ENCODE measurements at regions not wholly inside any gene's neighbourhood (a gene's known extent, or its start where the extent isn't known, plus 50 kb on each side); places are given as distances from the start of the nearest gene placed in this dataset.
"Not testable (repeated sequence)": the region's sequence is repeated elsewhere in the genome, so short reads cannot be mapped to it uniquely, and the experiment has no call there.

DNA sequence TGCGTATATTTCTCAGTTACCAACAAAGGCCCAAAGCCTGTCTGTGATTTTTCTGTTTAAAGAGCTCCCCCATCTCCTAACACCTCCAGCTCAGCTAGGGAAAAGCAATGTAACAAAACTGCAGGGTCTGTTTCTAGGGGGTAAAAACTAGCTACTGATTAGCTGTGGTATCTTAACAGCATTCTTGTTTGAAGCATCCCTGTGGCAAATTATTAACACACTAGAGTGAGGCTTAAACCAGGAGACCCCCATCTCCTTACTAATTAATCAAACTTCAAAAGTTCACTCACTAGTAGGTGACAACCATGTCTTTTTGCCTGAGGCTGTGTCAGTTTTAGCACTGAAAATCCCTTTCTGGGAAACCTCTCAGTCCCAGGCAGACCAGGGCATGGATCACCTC, 186.2 kb upstream of the PARD3B start:
- no peak for DNase-seq (ENCODE audit: low read depth, low spot score)

DNA sequence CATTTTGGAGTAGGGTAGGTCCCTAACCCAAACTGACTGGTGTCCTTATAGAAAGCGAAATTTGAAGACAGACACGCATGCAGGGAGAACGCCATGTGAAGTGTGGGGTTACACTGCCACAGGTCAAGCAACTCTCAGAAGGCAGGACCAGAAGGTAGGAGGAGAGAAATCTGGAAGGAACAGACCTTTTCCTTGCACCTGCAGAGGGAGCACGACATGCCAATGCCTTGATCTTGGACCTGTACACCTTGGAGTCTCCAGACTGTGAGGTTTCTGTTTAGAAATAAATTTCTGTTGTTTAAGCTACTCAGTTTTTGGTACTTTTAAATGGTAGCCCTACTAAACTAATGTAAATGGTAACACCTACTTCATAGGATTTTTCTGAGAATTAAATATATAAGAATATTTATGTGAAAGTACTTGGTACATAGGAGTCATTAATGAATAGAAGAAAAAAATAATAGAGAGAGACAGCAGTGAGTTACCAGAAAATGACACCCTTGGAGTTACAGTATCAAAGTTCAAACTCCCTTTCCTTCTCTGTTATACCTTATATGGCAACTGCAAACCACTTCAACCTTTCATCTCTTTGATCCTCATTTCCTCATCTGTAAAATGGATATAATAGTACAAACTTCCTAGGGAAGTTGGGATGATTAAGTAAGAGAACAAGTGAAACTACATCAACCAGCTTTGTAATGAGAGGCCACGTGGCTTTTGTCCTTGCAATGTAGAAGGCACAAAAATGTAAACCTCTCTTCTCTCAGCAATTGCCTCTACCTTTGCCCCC, 184.9 kb upstream of the PARD3B start:
- no peak for DNase-seq (ENCODE audit: low read depth, low spot score)
- H3K4me3 ChIP-seq (ENCODE audit: low read length), result no peak overlapping the region

More for the DNA sequence above, 186.2 kb upstream of the PARD3B start:
- no peak overlapping the region for H3K4me3 ChIP-seq (ENCODE audit: low read length)

- no peak overlapping the region for H3K4me3 ChIP-seq (ENCODE audit: low read length)
Measured at GRCh38 chr2:204361738-204362137, 183.5 kb upstream of the PARD3B start.

DNA sequence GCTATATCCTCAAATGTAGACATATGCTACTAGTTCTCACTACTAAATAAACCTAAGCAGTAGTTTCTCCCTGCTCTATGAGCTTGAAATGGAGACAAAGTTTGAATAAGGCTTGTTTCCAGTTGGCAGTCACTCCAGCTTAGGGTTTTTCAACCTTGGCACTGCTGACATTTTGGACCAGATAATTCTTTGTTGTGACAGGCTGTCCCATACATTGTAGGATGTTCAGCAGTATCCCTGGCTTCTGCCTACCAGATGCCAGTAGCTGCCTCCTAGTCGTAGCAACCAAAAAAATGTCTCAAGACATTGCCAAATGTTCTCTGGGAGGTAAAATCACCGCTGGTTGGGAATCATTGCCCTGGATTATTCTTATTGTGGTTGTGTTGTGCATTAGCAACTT, 182.7 kb upstream of the PARD3B start:
- H3K4me3 ChIP-seq (ENCODE audit: low read length), result no peak overlapping the region
- no peak for DNase-seq (ENCODE audit: low read depth, low spot score)

More at GRCh38 chr2:204361738-204362137, 183.5 kb upstream of the PARD3B start:
- DNase-seq (ENCODE audit: low read depth, low spot score), result no peak

DNA sequence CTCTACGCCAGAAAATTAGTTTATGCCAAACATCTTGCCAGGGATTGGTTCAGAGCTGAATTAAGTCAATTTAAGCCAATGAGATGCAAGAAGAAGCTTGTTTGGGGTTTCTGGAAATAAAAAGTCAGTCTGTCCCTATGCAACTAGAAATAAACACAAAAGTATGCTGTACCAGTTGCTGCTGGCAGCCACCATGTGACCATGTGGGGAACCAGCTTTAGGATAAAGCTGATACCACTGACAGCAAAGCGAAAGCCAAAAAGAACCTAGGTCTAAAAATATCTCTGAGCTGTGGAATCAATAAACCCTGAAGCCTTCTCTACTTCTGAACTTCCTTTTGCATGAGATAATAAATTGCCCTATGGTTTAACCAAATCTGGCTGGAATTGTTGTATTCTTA, 181.8 kb upstream of the PARD3B start:
- DNase-seq (ENCODE audit: low read depth, low spot score), result no peak
- no peak overlapping the region for H3K4me3 ChIP-seq (ENCODE audit: low read length)

DNA sequence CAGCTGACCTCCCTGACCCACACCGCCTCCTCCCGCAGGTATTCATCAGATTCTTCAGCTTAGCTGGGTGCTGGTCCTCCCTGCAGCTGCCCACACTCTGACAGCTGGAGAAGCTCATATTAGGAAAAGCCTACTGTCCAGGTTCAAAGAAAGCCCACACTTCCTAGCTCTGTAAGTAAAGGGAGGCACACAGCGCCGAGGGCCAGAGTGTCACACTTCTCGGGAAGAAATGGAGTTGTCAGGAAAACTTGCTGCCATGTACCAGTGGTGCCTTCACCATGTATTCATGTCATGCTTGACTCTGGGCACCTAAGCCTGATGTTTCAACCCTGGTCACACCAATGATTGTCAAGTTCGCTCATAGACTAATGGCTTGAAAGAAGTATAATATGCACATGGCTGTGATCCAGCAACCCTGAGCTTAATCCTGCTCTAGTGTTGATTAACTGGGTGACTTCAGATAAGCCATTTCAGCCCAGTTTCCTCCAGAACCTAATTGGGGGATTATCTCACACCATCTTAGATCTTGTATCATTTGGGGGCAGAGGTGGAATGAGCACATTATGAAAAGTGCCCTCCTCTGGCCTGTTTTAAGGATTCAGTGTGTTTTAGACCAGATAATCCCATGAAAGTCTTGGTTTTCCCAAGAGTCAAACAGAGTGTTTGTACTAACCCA, 180.3 kb upstream of the PARD3B start:
- DNase-seq (ENCODE audit: low read depth, low spot score), result no peak
- no peak overlapping the region for H3K4me3 ChIP-seq (ENCODE audit: low read length)

DNA sequence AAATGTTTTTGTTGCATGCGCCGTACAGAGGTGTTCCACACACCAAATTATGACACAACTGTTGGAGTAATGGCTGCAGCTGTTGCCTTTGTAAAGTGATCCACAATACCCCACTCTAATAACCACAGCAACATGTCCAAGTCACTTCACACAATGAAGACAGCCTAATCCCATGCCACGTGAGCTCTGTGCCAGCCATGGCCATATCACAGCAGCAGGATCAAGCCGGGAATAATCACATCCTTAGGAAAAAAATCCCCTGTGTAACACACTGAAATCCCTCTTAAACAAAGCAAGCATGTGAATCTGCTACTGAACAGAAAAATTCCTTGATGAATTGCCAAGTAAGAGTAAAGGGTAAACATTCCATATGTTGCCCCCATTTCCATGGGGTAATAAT, 179.5 kb upstream of the PARD3B start:
- DNase-seq (ENCODE audit: low read depth, low spot score), result no peak
- no peak overlapping the region for H3K4me3 ChIP-seq (ENCODE audit: low read length)

DNA sequence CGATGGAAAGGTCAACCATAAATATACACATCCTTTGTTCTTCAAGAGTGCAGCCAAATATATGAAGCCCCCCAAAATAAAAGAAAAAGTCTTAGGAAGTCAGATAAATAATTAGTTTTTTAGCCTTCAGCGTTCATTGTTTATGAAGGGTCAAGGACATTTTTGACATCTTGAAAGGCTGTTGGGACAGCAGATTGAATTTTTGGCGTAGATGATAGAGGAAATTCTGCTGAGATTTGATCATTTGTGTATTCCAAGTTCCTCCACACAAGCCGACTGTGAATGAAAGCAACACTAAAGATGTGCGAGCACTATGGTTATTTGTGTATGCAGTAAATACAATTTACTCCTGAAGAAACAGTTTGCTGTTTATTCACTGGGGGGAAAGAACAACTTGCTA, 177.8 kb upstream of the PARD3B start:
- no peak overlapping the region for H3K4me3 ChIP-seq (ENCODE audit: low read length)
- DNase-seq (ENCODE audit: low read depth, low spot score), result no peak

DNA sequence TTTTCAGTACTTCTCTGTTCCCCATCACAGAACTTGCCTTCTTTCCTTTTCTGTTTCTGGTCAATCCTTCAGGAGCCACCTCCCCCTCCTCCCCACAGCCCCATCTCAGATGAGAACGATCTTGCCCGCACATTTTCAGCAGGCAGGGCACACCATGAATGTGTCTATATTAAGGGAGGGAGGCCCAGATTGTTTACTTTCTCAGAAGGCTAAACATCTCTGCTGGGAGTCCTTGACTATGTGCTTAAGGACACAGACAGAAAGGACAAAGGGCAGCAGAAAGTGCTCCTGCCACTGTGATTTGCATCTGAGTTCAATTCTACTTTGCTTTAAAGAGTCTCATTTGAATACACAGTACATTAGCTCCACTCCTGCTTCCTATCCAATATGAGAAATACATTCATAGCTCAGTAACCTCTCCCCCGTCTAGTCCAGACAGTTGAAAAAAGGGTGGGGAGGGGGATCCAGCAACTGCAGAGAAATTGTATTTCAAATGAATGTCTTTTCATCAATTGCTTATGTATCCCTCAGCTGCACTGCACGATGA, 175.0 kb upstream of the PARD3B start:
- no peak for DNase-seq (ENCODE audit: low read depth, low spot score)
- no peak overlapping the region for H3K4me3 ChIP-seq (ENCODE audit: low read length)

- H3K4me3 ChIP-seq (ENCODE audit: low read length), result no peak overlapping the region
- no peak for DNase-seq (ENCODE audit: low read depth, low spot score)
Measured at GRCh38 chr2:204373942-204374341, 171.3 kb upstream of the PARD3B start.

- DNase-seq (ENCODE audit: low read depth, low spot score), result no peak
- H3K4me3 ChIP-seq (ENCODE audit: low read length), result no peak overlapping the region
Measured at GRCh38 chr2:204380141-204380881, 165.0 kb upstream of the PARD3B start.

DNA sequence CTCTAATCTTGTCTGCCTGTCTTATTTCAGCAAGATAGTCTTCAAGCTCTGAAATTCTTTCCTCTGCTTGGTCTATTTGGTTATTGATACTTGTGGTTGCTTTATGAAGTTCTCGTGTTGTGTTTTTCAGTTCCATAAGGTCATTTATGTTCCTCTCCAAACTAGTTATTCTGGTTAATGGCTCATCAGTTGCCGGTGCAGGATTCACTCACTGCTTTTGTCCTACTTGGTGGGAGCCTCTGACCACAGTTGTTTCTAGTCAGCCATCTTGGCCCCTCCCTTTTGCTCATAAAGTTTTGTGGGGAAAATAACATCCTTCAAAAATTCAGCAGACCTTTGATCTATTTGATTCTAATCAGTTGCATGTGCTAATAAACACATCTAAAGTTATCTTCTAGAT, 158.6 kb upstream of the PARD3B start:
- no peak for DNase-seq (ENCODE audit: low read depth, low spot score)

GRCh38 chr2:204389120-204389519, 156.2 kb upstream of the PARD3B start:
- H3K4me3 ChIP-seq (ENCODE audit: low read length), result no peak overlapping the region
- no peak for DNase-seq (ENCODE audit: low read depth, low spot score)

More for the DNA sequence above, 158.6 kb upstream of the PARD3B start:
- H3K4me3 ChIP-seq (ENCODE audit: low read length), result no peak overlapping the region

DNA sequence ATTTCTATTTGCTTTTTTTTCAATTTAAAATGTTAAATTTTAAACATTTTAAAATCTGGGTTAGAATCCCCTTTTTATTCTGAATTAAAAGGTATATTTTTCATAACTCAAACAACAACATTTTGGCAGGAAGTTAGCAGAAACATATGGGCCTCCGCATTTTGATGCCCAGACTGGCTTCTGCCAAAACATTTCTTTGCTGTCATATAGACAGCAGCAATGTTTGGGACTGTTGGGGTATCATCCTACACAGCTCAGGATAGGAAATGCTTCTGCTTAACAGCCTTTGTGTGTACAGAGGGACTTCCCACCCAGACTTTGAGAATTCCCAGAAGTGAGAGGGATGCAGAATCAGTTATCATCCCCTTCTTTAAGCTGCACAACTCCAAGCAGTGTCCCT, 155.4 kb upstream of the PARD3B start:
- no peak overlapping the region for H3K4me3 ChIP-seq (ENCODE audit: low read length)
- DNase-seq (ENCODE audit: low read depth, low spot score), result no peak

GRCh38 chr2:204395539-204395938, 149.7 kb upstream of the PARD3B start:
- H3K4me3 ChIP-seq (ENCODE audit: low read length), result no peak overlapping the region
- no peak for DNase-seq (ENCODE audit: low read depth, low spot score)

DNA sequence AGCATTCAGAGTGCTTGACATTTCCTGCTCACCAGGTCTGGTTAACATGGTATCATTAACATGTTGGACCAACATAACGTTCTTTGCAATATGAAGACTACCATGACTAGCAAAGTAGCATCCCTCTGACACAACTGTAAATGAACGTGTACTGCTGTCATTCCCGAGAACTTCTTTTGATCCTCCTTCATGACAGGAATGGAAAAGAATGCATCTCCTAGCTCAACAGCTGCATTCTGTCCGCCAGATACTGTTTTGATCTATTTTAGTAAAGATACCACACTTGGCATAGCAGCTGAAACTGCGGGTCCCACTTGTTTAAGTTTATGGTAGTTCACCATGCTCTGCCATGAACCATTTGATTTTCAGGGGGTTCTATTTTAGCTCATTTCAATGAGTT, 144.2 kb upstream of the PARD3B start:
- DNase-seq (ENCODE audit: low read depth, low spot score), result no peak
- H3K4me3 ChIP-seq (ENCODE audit: low read length), result no peak overlapping the region

DNA sequence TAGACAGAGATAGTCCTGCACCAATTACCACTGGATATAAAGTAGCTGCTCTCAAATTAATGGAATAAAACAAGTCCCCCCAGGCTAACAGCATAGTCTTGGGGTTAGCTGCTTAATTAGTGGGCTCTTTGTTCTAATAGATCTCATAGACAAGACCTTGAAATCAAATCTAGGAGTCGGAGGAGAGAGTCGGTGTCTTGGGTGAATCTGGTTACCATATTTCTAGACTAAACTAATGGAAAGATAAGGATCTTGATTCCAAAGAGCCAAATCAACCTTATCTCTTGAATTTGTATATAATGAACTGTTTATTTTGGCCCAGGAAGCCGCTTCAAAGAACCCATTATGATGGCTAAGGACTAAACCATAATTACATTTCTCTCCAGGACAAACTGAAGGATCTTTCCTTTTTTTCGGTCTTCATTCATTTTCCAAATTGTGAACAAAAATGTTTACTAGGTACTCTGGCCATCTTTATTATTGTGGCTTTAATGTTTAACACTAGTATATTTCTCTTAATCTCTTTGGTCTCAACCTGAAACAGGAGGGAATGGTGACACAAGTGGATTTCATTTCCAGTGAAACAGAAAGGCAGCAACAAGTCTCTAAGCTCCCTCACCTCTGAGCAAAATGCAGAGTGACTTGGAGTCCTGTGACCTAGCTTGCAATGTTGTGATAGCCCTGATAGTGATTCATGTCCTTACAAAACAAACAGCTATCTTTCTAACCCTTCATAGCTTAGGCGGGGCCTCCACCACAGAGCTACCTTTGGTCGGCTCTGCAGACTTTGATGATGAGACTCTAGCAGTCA, 137.9 kb upstream of the PARD3B start:
- DNase-seq (ENCODE audit: low read depth, low spot score), result no peak

DNA sequence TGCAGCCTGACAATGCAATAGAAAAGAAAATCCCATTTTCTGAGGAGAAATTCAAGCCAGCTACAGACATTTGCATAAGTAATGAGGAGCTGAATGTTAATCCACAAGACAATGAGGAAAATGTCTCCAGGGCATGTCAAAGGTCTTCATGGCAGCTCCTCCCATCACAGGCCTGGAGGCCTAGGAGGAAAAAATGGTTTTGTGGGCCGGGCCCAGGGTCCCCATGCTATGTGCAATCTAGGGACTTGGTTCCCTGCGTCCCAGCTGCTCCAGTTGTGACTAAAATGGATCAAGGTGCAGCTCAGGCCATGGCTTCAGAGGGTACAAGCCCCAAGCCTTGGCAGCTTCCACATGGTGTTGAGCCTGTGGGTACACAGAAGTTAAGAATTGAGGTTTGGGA, 132.5 kb upstream of the PARD3B start:
- not testable (repeated sequence) for H3K4me3 ChIP-seq (ENCODE audit: low read length); DNase-seq (ENCODE audit: low read depth, low spot score)

More for the DNA sequence above, 137.9 kb upstream of the PARD3B start:
- H3K4me3 ChIP-seq (ENCODE audit: low read length), result no peak overlapping the region

Data from Jurkat, Clone E6-1 (cell line).